GM18909 (cell line): ENCODE measurements at regions not wholly inside any gene's neighbourhood (a gene's known extent, or its start where the extent isn't known, plus 50 kb on each side); places are given as distances from the start of the nearest gene placed in this dataset.

Source experiments
- ATAC-seq: cut with Tn5 transposase; IDR thresholded peaks from one replicate; pipeline ENCODE4 v1.9.1; 2021; ENCODE audit warnings: mild to moderate bottlenecking; ENCODE audit not compliant: unreplicated experiment, poor library complexity

GRCh38 chr6:14422917-14423316 is 305.3 kb downstream of the CD83 start:
- no peak for ATAC-seq

GRCh38 chr6:14423330-14423729 is 305.8 kb downstream of the CD83 start:
- no peak for ATAC-seq

- no peak for ATAC-seq
Measured at GRCh38 chr6:14423955-14424354, 306.4 kb downstream of the CD83 start.

DNA sequence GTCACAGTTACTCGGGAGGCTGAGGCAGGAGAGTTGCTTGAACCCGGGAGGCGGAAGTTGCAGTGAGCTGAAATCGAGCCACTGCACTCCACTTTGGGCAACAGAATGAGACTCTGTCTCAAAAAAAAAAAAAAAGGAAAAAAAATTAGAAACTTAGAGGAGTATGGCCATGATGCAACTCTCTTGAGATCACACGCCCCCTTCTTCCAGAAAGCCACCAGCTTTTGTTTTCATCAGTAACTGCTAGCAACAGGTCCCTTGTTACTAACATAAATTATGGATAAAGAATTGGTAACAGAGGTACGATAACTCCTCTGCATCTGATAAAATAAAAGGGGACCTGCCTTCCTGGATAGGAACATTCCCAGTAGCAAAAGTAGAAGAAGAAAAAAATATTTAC is 308.2 kb downstream of the CD83 start:
- no peak for ATAC-seq

DNA sequence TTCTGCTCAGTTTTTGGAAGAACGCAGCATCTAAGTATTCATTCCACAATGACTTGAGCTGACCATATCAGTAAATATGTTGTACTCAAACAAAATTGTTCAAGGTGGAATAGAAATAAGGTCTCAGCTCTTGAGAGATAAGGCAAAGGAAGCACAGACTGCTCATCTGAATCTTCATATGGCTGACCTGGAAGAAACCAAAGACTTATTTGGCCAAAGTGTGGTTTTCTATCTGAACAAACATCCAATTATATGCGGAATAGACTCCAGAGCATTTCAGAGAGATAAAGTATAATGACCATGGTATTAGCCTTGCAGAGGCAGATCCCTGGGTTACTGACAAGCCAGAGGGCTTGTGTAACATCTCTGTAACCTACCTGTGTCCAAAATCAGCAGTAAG is 308.7 kb downstream of the CD83 start:
- ATAC-seq = no peak

GRCh38 chr6:14428269-14428668 is 310.7 kb downstream of the CD83 start:
- no peak for ATAC-seq

- no peak for ATAC-seq
Measured at GRCh38 chr6:14429396-14429795, 311.8 kb downstream of the CD83 start.

GRCh38 chr6:14430218-14430617 is 312.6 kb downstream of the CD83 start:
- ATAC-seq = no peak

DNA sequence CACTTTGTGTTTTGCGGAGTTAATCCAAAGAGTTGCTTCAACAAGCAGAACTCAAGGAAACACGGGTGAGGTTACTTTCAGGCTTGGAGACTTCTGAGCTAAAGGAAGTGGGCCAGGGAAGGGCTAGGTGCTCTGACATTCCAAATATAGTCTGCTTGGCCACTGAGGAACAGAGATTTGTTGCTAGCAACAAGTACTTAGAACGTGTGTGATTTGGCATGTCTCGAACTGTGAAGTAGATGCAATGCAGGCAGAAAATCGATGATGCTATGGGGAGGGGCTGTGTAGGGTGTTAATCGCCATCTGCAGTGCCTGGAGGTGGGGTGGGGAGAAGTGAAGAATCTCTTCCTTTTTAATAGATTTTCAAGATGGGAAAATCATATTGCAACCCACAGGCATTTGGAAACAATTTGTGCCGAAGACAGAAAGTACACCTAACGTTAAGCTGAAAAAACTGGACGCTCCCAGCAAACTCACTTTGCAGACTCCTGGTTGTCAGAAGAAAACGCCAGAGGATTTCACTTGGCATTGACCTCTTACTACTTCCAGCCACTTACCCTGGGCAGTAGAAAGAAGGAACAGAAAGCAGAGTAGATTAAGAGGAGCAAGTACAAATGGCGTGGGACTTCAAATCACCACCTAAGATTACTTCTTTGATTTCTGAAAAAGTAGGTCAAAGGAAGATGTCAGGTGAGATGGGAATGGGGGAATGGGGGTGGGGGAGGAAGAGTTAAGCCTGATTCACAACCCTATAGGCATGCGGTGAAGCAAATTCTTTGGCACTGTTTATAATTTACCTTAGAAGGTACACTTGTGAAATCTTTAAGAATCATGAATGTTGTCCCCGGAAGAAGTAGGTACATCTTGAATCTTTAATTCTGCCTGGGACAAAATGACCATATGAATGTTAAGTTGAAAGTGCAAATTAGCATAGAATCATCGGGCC is 314.1 kb downstream of the CD83 start:
- no peak for ATAC-seq

GRCh38 chr6:14434916-14435690 is 317.5 kb downstream of the CD83 start:
- ATAC-seq = no peak

DNA sequence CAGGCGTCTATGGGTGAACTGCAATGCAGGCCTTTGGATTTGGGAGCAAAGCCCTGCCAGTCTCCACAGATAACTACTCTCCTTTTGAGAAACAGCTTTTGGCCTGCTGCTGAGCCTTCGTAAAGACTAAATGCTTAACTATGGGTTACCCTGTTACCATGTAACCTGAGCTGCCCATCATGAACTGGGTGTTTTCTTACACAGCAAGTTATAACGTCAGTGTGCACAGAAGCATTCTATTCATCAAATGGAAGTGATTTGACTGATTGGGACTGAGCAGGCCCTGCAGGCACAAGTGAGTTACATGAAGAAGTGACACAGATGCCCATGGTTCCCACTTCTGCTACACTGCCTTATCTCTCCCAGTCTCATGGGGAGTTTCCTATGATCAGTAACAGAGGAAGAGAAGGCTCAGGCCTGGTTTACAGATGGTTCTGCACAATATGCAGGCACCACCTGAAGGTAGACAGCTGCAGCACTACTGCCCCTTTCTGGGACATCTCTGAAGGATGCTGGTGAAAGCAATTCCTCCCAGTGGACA is 319.1 kb downstream of the CD83 start:
- ATAC-seq = no peak

GRCh38 chr6:14439419-14439818 is 321.8 kb downstream of the CD83 start:
- no peak for ATAC-seq

DNA sequence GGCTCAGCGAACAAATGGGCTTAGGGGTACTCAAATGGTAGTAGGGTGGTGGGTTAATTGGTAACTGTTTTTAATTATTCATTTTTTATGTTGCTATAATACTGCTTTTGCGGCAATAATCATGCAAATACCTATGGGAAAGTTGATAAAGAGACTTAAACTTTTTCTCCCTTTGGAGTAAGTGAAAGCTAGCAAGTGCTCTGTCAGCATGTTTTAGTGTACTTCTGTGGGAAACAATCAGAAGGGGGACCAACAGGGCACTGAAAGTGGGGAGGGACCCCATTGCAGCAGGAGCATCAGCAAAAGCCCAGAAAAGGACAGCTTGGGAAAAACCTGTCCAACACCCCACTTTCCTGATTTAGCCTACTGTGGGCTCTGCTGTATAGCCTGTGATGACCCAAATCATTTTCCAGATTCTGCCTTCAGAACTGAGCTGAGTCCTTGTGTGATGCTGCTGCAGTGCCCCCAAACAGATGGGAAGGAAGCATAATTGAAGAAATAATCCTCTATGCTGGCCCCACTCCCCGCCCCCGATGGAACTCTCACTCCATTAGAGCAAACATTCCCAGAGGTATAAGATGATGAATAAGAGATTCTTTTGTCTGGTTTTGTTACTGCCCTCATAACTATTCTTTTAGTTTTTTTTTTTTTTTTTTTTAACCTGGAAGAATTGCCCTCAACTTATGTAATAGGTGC is 322.8 kb downstream of the CD83 start:
- no peak for ATAC-seq

GRCh38 chr6:14440940-14441781 is 323.6 kb downstream of the CD83 start:
- no peak for ATAC-seq

DNA sequence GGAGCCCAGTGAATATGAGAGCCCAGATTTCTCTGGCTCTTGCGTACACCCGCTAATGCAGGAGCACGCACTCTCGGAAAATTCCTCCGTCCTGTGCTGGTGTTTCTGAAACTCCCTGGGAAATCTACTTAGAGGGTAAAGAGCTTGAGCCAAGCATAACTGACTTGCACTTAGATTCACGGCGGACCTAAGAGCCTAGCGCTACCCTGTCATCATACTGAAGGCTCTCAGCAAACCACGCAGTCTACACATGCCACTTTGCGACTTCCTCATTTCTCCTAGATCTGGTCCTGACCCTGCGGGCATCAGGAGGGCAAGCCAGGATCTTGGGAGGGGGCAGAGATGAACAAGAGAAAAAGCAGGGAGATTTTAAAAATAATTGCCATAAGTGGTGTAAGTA is 324.7 kb downstream of the CD83 start:
- no peak for ATAC-seq

DNA sequence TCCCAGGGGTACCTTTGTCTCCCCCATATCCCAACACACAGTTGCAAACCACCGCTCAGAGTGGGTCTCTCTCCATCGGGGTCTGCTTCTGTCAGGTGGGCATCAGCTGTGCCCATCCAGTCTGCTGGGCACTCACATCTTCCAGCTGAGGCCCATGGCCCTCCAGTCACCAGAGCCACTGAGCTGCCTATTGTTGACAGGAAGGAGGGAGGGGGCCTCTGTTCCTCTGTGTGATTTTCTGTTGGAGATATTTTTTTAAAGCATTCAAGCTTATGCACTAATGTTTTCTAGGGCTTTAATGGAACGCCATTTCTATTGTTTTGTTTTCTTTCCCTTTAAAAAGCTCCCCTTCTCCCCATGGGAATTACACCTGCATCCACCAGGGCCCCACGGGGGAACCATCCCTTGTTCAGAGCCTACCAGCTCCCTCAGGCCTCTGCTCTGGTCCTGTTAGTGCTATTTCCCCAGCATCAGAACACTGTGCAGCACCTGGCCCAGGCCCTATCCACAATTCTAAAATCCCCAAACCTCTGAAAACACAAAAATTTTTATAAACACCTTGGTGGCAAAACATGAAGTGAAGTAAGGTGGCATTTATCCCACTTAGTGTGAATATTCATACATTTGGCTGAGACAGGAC is 326.2 kb downstream of the CD83 start:
- no peak for ATAC-seq

DNA sequence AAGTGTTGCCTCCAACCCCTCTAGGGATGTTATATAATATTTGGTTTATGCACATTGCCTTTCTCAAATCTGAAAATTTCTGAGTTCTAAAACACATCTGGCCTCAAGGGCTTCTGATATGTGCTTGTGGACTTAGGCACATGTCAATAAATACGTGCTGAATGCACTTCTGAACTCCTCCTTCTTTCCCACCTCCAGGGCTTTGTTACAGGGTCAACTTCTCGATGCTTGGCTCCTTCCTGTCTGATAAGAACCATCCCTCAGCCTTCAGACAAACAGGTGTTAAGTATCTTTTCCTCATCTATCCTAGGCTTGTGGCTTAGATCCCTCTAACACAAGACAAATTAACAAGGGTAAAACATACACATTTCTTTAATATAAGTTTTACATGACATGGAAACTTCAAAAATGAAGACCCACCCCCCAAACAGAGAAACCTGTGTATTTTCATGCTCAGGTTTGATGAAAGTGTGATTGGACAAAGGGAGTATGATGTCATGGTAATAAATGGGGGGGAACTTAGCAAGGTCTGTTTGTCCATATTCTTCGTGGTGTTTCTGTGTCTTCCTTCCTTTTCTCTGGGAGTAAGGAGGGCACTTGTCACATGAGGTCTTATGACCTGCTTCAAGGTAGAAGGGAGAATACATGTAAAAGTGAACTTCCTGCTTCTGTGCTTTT is 326.9 kb downstream of the CD83 start:
- no peak for ATAC-seq

GRCh38 chr6:14447240-14447639 is 329.7 kb downstream of the CD83 start:
- no peak for ATAC-seq

DNA sequence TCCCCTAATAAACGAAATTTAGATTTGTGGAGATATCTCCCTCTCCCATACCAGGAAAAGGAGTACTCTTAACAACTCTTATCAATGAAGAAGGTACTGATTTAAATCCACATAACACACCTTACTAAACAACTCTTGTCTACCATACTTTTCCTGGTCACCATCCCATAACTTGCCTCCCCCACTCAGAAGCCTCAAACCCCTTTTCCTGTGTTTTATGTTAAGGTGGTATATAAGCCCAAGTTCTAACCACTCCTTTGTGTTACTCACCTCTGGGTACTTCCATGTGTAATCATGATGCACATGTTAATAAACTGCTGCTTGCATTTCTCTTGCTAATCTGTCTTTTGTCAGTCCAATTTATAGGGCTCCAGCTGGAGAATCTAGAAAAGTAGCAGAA is 330.7 kb downstream of the CD83 start:
- no peak for ATAC-seq
